IMR-90 (cell line): ENCODE measurements at regions not wholly inside any gene's neighbourhood (a gene's known extent, or its start where the extent isn't known, plus 50 kb on each side); places are given as distances from the start of the nearest gene placed in this dataset.
A peak's percentile ranks its signal among the peaks of the same experiment; 100 is the strongest.

ENCODE experiments used
- ATAC-seq: fragments of 200-7000 bp; cut with Tn5 transposase; 2 replicates; pipeline ENCODE4 v1.9.1; 2020; ENCODE audit warnings: low read depth, mild to moderate bottlenecking, moderate library complexity
- BruUV-seq: library from RNA; stranded (reverse); fragments of 400-500 nt; replicated peaks from 2 replicates; lab custom pipeline; 2021; lab: Mats Ljungman, UMichigan
- CTCF ChIA-PET: fragments of 300-600 bp; formaldehyde crosslinking; extraction: SDS; loops from one replicate; lab custom pipeline; 2021; ENCODE audit warnings: antibody characterized with exemption; lab: Yijun Ruan, JAX
- POLR2A ChIA-PET: fragments of 300-600 bp; sonication (Branson Sonifier 250); formaldehyde crosslinking; loops from one replicate; lab custom pipeline; 2022; ENCODE audit warnings: antibody characterized with exemption; ENCODE audit not compliant: unreplicated experiment; lab: Charles Lee
- DNase-seq: peaks from one replicate; pipeline ENCODE4 v3.0.0; 2013
- H2AFZ ChIP-seq: replicated peaks from 2 replicates; pipeline ENCODE3; 2013; ENCODE audit warnings: low read length, mild to moderate bottlenecking; ENCODE audit not compliant: poor library complexity
- H2AK5ac ChIP-seq: 2 replicates; pipeline ENCODE4 v1.6.1; 2013; ENCODE audit warnings: low read depth, low read length, inconsistent platforms
- H2AK9ac ChIP-seq: replicated peaks from 2 replicates; pipeline ENCODE3; 2013; ENCODE audit warnings: mild to moderate bottlenecking, low read depth, low read length, moderate library complexity; ENCODE audit not compliant: poor library complexity
- H2BK120ac ChIP-seq: 2 replicates; pipeline ENCODE4 v1.6.1; 2013; ENCODE audit warnings: low read depth, low read length, inconsistent platforms
- H2BK15ac ChIP-seq: 3 replicates; pipeline ENCODE4 v1.6.1; 2013; ENCODE audit warnings: low read depth, low read length, inconsistent platforms
- H2BK20ac ChIP-seq: 2 replicates; pipeline ENCODE4 v1.6.1; 2013; ENCODE audit warnings: low read depth, mild to moderate bottlenecking, inconsistent platforms, low read length, moderate library complexity
- H2BK5ac ChIP-seq: 2 replicates; pipeline ENCODE4 v1.6.1; 2013; ENCODE audit warnings: mild to moderate bottlenecking, low read depth, low read length, inconsistent platforms; ENCODE audit not compliant: poor library complexity, severe bottlenecking
- H3K14ac ChIP-seq: replicated peaks from 2 replicates; pipeline ENCODE4 v1.6.1; 2013; ENCODE audit warnings: low read depth, low read length, inconsistent platforms
- H3K18ac ChIP-seq: 2 replicates; pipeline ENCODE4 v1.6.1; 2013; ENCODE audit warnings: low read depth, low read length, control low read depth
- H3K23ac ChIP-seq: 2 replicates; pipeline ENCODE4 v1.6.1; 2013; ENCODE audit warnings: low read depth, low read length, inconsistent platforms
- H3K27ac ChIP-seq: 2 replicates; pipeline ENCODE4 v1.5.1; 2013; ENCODE audit warnings: mild to moderate bottlenecking, control low read depth, low read length; ENCODE audit not compliant: insufficient read depth
- H3K27me3 ChIP-seq: 2 replicates; pipeline ENCODE4 v1.6.1; 2013; ENCODE audit warnings: low read length; ENCODE audit not compliant: control insufficient read depth, insufficient read depth
- H3K36me3 ChIP-seq: 2 replicates; pipeline ENCODE4 v1.6.1; 2013; ENCODE audit warnings: low read length, mixed read lengths; ENCODE audit not compliant: control insufficient read depth, insufficient read depth
- H3K4ac ChIP-seq: 2 replicates; pipeline ENCODE4 v1.6.1; 2013; ENCODE audit warnings: low read depth, low read length, inconsistent platforms
- H3K4me1 ChIP-seq: 2 replicates; pipeline ENCODE4 v1.6.1; 2013; ENCODE audit warnings: low read length, mixed read lengths; ENCODE audit not compliant: control insufficient read depth, insufficient read depth
- H3K4me2 ChIP-seq: 2 replicates; pipeline ENCODE4 v1.6.1; 2013; ENCODE audit warnings: low read depth, mild to moderate bottlenecking, control low read depth, low read length, moderate library complexity
- H3K4me3 ChIP-seq: 2 replicates; pipeline ENCODE4 v1.5.1; 2013; ENCODE audit warnings: low read depth, mild to moderate bottlenecking, control low read depth, low read length, moderate library complexity; ENCODE audit not compliant: insufficient read depth
- H3K56ac ChIP-seq: 2 replicates; pipeline ENCODE4 v1.6.1; 2013; ENCODE audit warnings: low read length, inconsistent platforms; ENCODE audit not compliant: insufficient read depth; ENCODE audit errors: extremely low read depth
- H3K79me1 ChIP-seq, 2 experiments: 2 replicates each; pipeline ENCODE4 v1.6.1; 2013; ENCODE audit warnings: low read length in 2 of 2, inconsistent platforms in 1 of 2, low read depth in 1 of 2
- H3K9ac ChIP-seq: 2 replicates; pipeline ENCODE4 v1.6.1; 2013; ENCODE audit warnings: low read depth, low read length, control low read depth
- H3K9me1 ChIP-seq: 2 replicates; pipeline ENCODE4 v1.6.1; 2013; ENCODE audit warnings: low read length, inconsistent platforms; ENCODE audit not compliant: insufficient read depth
- H3K9me3 ChIP-seq: 2 replicates; pipeline ENCODE4 v1.6.1; 2013; ENCODE audit warnings: low read length; ENCODE audit not compliant: control insufficient read depth, insufficient read depth
- H4K20me1 ChIP-seq: 2 replicates; pipeline ENCODE4 v1.6.1; 2013; ENCODE audit warnings: low read length, inconsistent platforms; ENCODE audit not compliant: insufficient read depth
- H4K5ac ChIP-seq: 2 replicates; pipeline ENCODE4 v1.6.1; 2013; ENCODE audit warnings: mild to moderate bottlenecking, low read depth, low read length, control low read depth
- H4K8ac ChIP-seq, 2 experiments: 2 replicates each; pipeline ENCODE4 v1.6.1; 2013; ENCODE audit warnings: low read depth in 2 of 2, low read length in 2 of 2, control low read depth in 1 of 2, inconsistent platforms in 1 of 2
- H4K91ac ChIP-seq: 2 replicates; pipeline ENCODE4 v1.6.1; 2013; ENCODE audit warnings: low read depth, low read length, inconsistent platforms; ENCODE audit not compliant: insufficient read depth
- MAZ ChIP-seq: IDR thresholded peaks from 2 replicates; pipeline ENCODE4 v1.6.1; 2012; ENCODE audit warnings: low read depth, mild to moderate bottlenecking, low read length, improper control_type of control experiment, moderate library complexity, borderline replicate concordance
- NFE2L2 ChIP-seq: fragments of 150-350 bp; IDR thresholded peaks from 2 replicates; pipeline ENCODE4 v1.6.1; 2016; ENCODE audit warnings: low read depth, mild to moderate bottlenecking, low read length
- RAD21 ChIP-seq: IDR thresholded peaks from 2 replicates; pipeline ENCODE4 v1.6.1; 2012; ENCODE audit warnings: low read length, improper control_type of control experiment
- SMC3 ChIP-seq: fragments of 150-350 bp; IDR thresholded peaks from 2 replicates; pipeline ENCODE4 v1.6.1; 2016; ENCODE audit warnings: low read depth, mild to moderate bottlenecking, antibody characterized with exemption, low read length, moderate library complexity
- WGBS, 2 experiments: methylation state at CpG; one replicate each; pipeline versions ENCODE4 v1.1.5 to v1.1.7; 2013; ENCODE audit warnings: missing lambda C conversion rate in 2 of 2; ENCODE audit not compliant: insufficient read length in 1 of 2; ENCODE audit errors: extremely low coverage in 2 of 2; 5-methylcytosine and 5-hydroxymethylcytosine counted together
- dilution Hi-C: fragments of 300-500 bp; cut with HindIII; formaldehyde crosslinking; loops from one replicate; pipeline ENCODE4 v1.14.3; 2018; ENCODE audit warnings: low sequenced_read_pairs; ENCODE audit not compliant: unreplicated experiment
- in situ Hi-C: fragments of 300-500 bp; cut with MboI; formaldehyde crosslinking; loops from 3 replicates; pipeline ENCODE4 v1.14.3; 2019; ENCODE audit warnings: low sequenced_read_pairs, inconsistent platforms, mixed read lengths
- intact Hi-C: fragments of 100-400 bp; cut with micrococcal nuclease; formaldehyde crosslinking; loops from 2 replicates; pipeline ENCODE4 v1.10.0; 2022

DNA sequence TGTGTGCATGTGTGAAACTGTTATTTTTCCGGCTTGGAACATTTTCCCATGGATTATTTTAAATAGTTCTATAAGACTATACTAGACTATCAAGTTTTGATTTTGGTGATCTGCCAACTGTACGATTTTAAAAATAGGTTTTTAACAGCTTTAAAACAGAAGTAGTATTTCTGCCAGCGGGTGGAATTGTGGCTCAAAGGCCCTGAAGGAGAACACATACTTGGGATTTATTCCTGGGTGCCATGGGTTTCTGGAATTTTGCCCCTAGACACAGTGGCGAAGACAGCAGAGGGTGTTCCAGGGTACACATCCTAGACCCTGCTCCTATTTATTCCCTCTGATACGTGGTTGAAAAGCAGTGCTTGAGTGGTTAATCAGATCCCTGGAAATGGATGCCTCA, 81.7 kb upstream of the IPO9 start:
- H2AK9ac ChIP-seq = no peak overlapping the region
- peak overlapping the region; percentile 38; the same call in 1 of the 2 replicates for H3K18ac ChIP-seq
- H2BK15ac ChIP-seq = peak overlapping the region; percentile 53; the same call in 2 of the 3 replicates
- in situ Hi-C loops (no loop called here), intact Hi-C loops (loop anchor here (5.0 kb wide), 2 partner anchors 35 to 45 kb away; no protein-coding TSS in a partner anchor), dilution Hi-C loops (no loop called here)
- no TSS peak for BruUV-seq
- peaks cover 35 to 93% of the 10 kb centered on the region in 2 experiments for H3K79me1 ChIP-seq
- H3K9me1 ChIP-seq = peaks cover 30% of the 10 kb centered on the region
- TF ChIP-seq NFE2L2 (no peak), RAD21 (no peak), MAZ (no peak), SMC3 (no peak)
- peak overlapping the region; percentile 29 for H3K27ac ChIP-seq
- H3K23ac ChIP-seq = peak overlapping the region; percentile 73
- WGBS, 2 experiments = no CpG with 5 or more reads among the region's 5 CpGs
- peaks cover 51% of the 10 kb centered on the region for H4K20me1 ChIP-seq
- CTCF ChIA-PET = interaction anchor here (0.9 kb wide), 2 partner anchors 38 to 194 kb away, joined by 3 to 4 read pairs; no protein-coding TSS in a partner anchor
- H3K14ac ChIP-seq = peak overlapping the region; percentile 65; the same call in 1 of the 2 replicates
- H3K4me2 ChIP-seq = no peak overlapping the region
- no peaks in the 10 kb centered on the region for H3K27me3 ChIP-seq
- no peak for DNase-seq
- no peaks in the 10 kb centered on the region for H3K9me3 ChIP-seq
- H2BK20ac ChIP-seq = peak overlapping the region; percentile 63; the same call in 1 of the 2 replicates
- H3K56ac ChIP-seq = no peak overlapping the region
- H3K36me3 ChIP-seq = peaks cover 2% of the 10 kb centered on the region; the same call in 1 of the 2 replicates
- H2BK120ac ChIP-seq = peak overlapping the region; percentile 23; the same call in 1 of the 2 replicates
- H4K8ac ChIP-seq = peak overlapping the region; percentile 19 to 39; a peak in 1 of 4 replicates
- peak overlapping the region; percentile 77; the same call in 1 of the 2 replicates for H2AK5ac ChIP-seq
- peak overlapping the region; percentile 82 for H4K5ac ChIP-seq
- ATAC-seq = no peak
- POLR2A ChIA-PET = no interaction called here
- H2AFZ ChIP-seq = no peak overlapping the region
- H3K4me3 ChIP-seq = no peak overlapping the region
- H3K4me1 ChIP-seq = peaks cover 42% of the 10 kb centered on the region
- no peak overlapping the region for H3K9ac ChIP-seq
- peak overlapping the region; percentile 90 for H2BK5ac ChIP-seq
- peak overlapping the region; percentile 76 for H3K4ac ChIP-seq
- H4K91ac ChIP-seq = peak overlapping the region; percentile 57; the same call in 1 of the 2 replicates
